ENCODE measurements at regions not wholly inside any gene's neighbourhood (a gene's known extent, or its start where the extent isn't known, plus 50 kb on each side); places are given as distances from the start of the nearest gene placed in this dataset.
"Not testable (repeated sequence)": the region's sequence is repeated elsewhere in the genome, so short reads cannot be mapped to it uniquely, and the experiment has no call there.

DNA sequence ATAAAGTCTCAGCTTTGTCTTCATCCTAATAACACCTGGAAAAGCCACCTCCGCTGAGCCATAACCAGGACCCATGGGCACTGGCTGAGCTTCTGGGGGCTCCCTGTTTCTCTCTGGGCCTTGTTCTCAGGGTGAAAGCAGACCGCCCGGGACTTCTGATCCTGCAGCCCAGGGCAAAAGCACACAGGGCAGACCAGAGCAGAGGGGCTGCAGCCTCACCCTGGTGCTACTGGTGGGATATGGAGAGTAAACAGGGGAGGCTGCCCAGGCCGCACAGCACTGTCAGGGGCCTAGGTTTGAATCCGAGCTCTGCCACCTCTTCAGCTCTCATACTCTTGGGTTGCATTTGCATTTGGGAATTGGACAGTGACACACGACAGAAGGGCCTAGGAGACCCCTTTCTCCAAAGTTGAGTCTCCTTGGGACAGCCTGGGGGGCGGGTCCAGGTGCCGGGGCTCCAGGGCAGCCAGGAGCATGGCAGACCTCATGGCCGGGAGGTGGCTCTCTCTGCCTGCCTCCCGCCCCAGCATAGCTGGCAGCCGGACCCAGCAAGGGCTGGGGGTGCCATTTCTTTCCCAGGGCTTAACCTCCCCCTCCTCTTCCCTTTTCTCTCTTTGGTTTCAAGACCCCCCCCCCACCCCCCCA is 164.9 kb downstream of the INHBB start:
- no peaks in the 10 kb centered on the region for H3K9me3 Mint-ChIP-seq
- peaks cover 2% of the 10 kb centered on the region for H3K27me3 Mint-ChIP-seq (ENCODE audit: low read depth)
- H3K4me1 Mint-ChIP-seq (ENCODE audit: low read depth): no peaks in the 10 kb centered on the region
- no peak overlapping the region for H3K27ac Mint-ChIP-seq
- no peak for DNase-seq (ENCODE audit: low spot score)
- no peaks in the 10 kb centered on the region for H3K36me3 Mint-ChIP-seq (ENCODE audit: low read depth)
- no peak overlapping the region for H3K4me3 Mint-ChIP-seq (ENCODE audit: low read depth)
- intact Hi-C loops (cut with micrococcal nuclease): no loop called here

DNA sequence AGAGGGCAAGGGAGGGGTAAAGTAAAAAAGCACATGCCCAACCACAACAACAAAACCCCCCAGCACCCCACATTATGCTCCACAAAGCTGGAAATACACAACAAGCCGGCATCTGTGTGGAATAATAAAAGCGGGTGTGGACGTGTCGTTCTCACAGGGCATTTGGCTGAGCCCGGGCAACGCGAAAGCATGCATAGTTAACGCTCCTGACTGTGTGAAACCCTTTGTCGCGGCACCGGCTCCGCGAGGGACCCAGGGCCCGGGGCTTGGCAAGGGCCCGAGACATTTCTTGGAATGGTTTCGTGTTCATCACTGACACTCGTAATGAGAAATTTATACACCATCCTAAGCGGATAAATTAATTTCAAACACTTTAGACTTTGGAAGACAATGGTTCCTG is 165.6 kb downstream of the INHBB start:
- Mint-ChIP-seq H3K4me1 (ENCODE audit: low read depth) (no peaks in the 10 kb centered on the region), H3K27me3 (ENCODE audit: low read depth) (peaks cover 2% of the 10 kb centered on the region), H3K36me3 (ENCODE audit: low read depth) (no peaks in the 10 kb centered on the region), H3K4me3 (ENCODE audit: low read depth) (no peak overlapping the region), H3K27ac (no peak overlapping the region), H3K9me3 (no peaks in the 10 kb centered on the region)
- no peak for DNase-seq (ENCODE audit: low spot score)
- intact Hi-C loops (cut with micrococcal nuclease): no loop called here

- Mint-ChIP-seq H3K4me3 (ENCODE audit: low read depth) (no peak overlapping the region), H3K4me1 (ENCODE audit: low read depth) (no peaks in the 10 kb centered on the region), H3K27me3 (ENCODE audit: low read depth) (peaks cover 2% of the 10 kb centered on the region), H3K27ac (no peak overlapping the region), H3K9me3 (no peaks in the 10 kb centered on the region), H3K36me3 (ENCODE audit: low read depth) (no peaks in the 10 kb centered on the region)
- intact Hi-C loops (cut with micrococcal nuclease): no loop called here
- no peak for DNase-seq (ENCODE audit: low spot score)
Measured at GRCh38 chr2:120511947-120512710, 166.2 kb downstream of the INHBB start.

DNA sequence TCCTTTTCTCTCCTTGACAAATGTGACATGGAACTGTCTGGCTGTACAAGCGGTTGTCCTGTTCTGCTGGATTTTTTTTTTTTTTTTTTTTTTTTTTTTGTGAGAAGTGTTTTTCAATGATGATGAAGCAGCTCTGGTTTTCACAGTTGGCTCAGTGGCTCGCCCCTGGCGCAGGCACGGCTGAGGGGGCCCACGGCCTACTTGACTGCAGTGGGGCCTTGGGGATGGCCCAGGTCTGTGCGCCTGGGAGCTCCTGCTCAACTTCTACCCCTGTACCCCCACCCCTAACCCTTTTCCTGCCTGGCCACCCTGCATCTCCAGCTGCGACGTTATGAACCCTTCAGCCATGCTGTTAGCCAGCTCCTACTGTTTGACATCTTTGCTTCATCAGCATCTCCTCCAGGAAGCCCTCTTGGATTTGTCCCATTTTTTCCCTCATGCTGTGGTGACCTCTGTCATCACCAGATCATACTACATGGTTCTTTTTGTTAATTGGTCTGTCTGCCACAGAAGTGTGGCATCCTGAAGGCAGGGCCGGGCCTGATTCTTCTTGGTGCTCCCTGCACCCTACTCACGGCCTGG is 167.9 kb downstream of the INHBB start:
- intact Hi-C loops (cut with micrococcal nuclease): no loop called here
- DNase-seq (ENCODE audit: low spot score): no peak
- Mint-ChIP-seq H3K27ac (no peak overlapping the region), H3K4me1 (ENCODE audit: low read depth) (no peaks in the 10 kb centered on the region), H3K27me3 (ENCODE audit: low read depth) (peaks cover 2% of the 10 kb centered on the region), H3K4me3 (ENCODE audit: low read depth) (no peak overlapping the region), H3K36me3 (ENCODE audit: low read depth) (no peaks in the 10 kb centered on the region), H3K9me3 (no peaks in the 10 kb centered on the region)

DNA sequence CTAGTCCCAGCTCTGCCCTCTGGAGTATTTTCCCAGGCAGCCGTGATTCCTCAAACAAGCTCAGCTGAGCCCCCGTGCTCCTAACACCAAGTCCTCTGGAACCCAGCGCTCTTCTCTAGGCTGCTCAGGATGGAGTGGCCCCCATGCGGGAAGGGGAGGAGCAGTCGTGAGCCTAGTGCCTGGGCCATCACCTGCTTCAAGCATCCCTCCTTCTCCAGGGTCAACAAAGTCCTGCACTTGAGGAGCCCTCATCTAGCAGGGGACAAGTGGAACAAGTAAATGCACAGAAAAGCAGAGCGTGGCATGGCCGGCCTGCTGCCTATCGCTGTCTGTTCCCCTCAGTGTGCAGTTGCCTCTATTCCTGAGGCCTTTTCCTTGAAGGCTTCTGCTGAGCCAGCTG is 168.6 kb downstream of the INHBB start:
- no peaks in the 10 kb centered on the region for H3K9me3 Mint-ChIP-seq
- intact Hi-C loops (cut with micrococcal nuclease): no loop called here
- no peak for DNase-seq (ENCODE audit: low spot score)
- no peak overlapping the region for H3K27ac Mint-ChIP-seq
- H3K4me3 Mint-ChIP-seq (ENCODE audit: low read depth): no peak overlapping the region
- H3K4me1 Mint-ChIP-seq (ENCODE audit: low read depth): no peaks in the 10 kb centered on the region
- peaks cover 2% of the 10 kb centered on the region for H3K27me3 Mint-ChIP-seq (ENCODE audit: low read depth)
- no peaks in the 10 kb centered on the region for H3K36me3 Mint-ChIP-seq (ENCODE audit: low read depth)

- intact Hi-C loops (cut with micrococcal nuclease); H3K36me3 Mint-ChIP-seq (ENCODE audit: low read depth); H3K4me1 Mint-ChIP-seq (ENCODE audit: low read depth); H3K4me3 Mint-ChIP-seq (ENCODE audit: low read depth); H3K27ac Mint-ChIP-seq; H3K9me3 Mint-ChIP-seq; H3K27me3 Mint-ChIP-seq (ENCODE audit: low read depth); DNase-seq (ENCODE audit: low spot score): not testable (repeated sequence)
Measured at GRCh38 chr2:120515066-120515758, 169.3 kb downstream of the INHBB start.

- peaks cover 2% of the 10 kb centered on the region for H3K27me3 Mint-ChIP-seq (ENCODE audit: low read depth)
- no peak overlapping the region for H3K4me3 Mint-ChIP-seq (ENCODE audit: low read depth)
- DNase-seq (ENCODE audit: low spot score): no peak
- H3K36me3 Mint-ChIP-seq (ENCODE audit: low read depth): no peaks in the 10 kb centered on the region
- H3K9me3 Mint-ChIP-seq: no peaks in the 10 kb centered on the region
- intact Hi-C loops (cut with micrococcal nuclease): no loop called here
- no peaks in the 10 kb centered on the region for H3K4me1 Mint-ChIP-seq (ENCODE audit: low read depth)
- H3K27ac Mint-ChIP-seq: no peak overlapping the region
Measured at GRCh38 chr2:120515759-120516678, 170.1 kb downstream of the INHBB start.

DNA sequence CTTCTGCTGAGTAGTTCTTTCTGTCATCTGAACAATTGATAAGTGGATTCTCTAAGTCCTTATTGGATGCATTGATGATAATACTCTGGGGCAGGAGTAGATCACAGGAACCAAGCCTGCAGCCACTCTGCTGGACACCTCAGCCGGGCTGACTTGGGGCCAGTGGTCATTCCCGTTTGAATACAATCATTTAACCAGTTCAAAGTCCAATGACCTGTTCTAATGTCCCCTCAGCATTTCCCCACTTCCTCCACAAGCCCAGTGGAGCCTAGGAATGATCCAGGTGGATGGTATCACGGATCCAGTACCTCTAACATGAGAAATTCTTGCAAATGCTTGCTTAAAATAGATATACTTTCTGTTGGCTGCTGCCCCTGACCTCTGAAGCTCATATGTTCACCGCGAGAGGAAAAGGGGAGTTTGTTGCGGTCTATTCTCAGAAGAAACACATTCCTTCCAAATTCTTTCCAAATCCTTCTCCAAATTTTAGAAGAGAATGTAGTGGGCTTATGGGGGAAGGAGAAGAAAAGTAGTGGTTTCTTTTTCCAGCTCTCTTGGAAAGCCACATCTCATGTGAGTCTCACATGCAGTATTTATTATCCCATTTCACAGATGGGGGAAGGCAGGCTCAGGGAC is 170.9 kb downstream of the INHBB start:
- no peak overlapping the region for H3K4me3 Mint-ChIP-seq (ENCODE audit: low read depth)
- no peaks in the 10 kb centered on the region for H3K9me3 Mint-ChIP-seq
- no peaks in the 10 kb centered on the region for H3K4me1 Mint-ChIP-seq (ENCODE audit: low read depth)
- intact Hi-C loops (cut with micrococcal nuclease): no loop called here
- no peak for DNase-seq (ENCODE audit: low spot score)
- no peak overlapping the region for H3K27ac Mint-ChIP-seq
- peaks cover 7% of the 10 kb centered on the region for H3K27me3 Mint-ChIP-seq (ENCODE audit: low read depth)
- no peaks in the 10 kb centered on the region for H3K36me3 Mint-ChIP-seq (ENCODE audit: low read depth)

DNA sequence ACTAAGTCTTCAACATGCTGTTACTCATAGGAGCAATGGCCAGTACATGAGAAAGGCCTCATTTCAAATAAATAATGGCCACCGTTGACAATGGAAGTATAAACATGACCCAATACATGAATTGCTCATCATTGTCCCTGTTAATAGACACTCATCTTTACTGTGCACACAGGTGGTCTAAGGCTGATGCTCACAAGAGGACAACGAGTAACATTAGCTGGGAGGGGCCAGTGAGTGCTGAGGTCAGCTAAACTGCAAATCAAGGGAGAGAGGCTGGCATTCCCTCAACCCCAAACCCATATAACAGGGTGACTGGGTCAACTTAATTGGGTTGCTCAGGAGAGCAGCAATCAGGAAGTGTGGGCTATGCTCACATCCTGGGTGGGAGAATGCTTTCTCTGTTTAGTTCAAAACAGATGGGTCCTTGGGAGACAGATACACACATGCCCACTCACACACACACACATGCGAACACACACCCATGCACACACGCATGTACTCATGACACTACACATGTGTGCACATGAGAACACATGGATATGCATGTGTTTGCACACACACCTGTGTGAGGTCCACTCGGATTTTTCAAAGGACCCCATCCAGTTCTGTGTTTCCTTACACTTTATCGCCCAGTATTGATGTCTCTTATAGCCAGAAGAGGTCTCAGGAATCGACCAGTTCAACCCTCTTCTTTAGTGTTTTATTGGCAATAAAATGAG is 172.0 kb downstream of the INHBB start:
- H3K27ac Mint-ChIP-seq: no peak overlapping the region
- no peaks in the 10 kb centered on the region for H3K4me1 Mint-ChIP-seq (ENCODE audit: low read depth)
- DNase-seq (ENCODE audit: low spot score): no peak
- no peaks in the 10 kb centered on the region for H3K36me3 Mint-ChIP-seq (ENCODE audit: low read depth)
- no peak overlapping the region for H3K4me3 Mint-ChIP-seq (ENCODE audit: low read depth)
- intact Hi-C loops (cut with micrococcal nuclease): no loop called here
- no peaks in the 10 kb centered on the region for H3K9me3 Mint-ChIP-seq
- peaks cover 10% of the 10 kb centered on the region for H3K27me3 Mint-ChIP-seq (ENCODE audit: low read depth)

DNA sequence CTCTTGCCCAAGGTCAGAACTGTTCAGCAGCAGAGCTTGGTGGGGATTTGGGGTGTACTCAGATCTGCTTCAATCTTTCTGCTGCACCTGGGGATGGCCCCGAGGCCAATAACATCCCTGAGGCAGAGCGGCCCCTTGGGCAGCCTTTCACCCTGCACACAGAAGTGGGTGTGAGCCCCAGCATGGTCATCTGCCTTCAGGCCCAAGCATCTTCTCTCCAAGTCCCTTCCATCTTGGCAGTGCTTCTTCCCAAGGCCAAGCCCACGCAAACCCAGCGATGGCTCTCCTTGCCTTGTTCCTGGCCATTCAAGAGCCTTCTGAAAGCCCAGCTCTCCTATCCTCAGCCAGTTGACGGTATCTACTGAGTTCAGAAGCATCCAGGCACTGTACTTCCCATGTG is 172.9 kb downstream of the INHBB start:
- intact Hi-C loops (cut with micrococcal nuclease): no loop called here
- Mint-ChIP-seq H3K4me1 (ENCODE audit: low read depth) (no peaks in the 10 kb centered on the region), H3K4me3 (ENCODE audit: low read depth) (no peak overlapping the region), H3K9me3 (no peaks in the 10 kb centered on the region), H3K27ac (no peak overlapping the region), H3K27me3 (ENCODE audit: low read depth) (peaks cover 13% of the 10 kb centered on the region), H3K36me3 (ENCODE audit: low read depth) (no peaks in the 10 kb centered on the region)
- DNase-seq (ENCODE audit: low spot score): no peak

- Mint-ChIP-seq H3K4me1 (ENCODE audit: low read depth) (no peaks in the 10 kb centered on the region), H3K9me3 (no peaks in the 10 kb centered on the region), H3K4me3 (ENCODE audit: low read depth) (no peak overlapping the region), H3K27ac (no peak overlapping the region), H3K36me3 (ENCODE audit: low read depth) (no peaks in the 10 kb centered on the region), H3K27me3 (ENCODE audit: low read depth) (peaks cover 15% of the 10 kb centered on the region)
- DNase-seq (ENCODE audit: low spot score): no peak
- intact Hi-C loops (cut with micrococcal nuclease): no loop called here
Measured at GRCh38 chr2:120519469-120519868, 173.5 kb downstream of the INHBB start.

Data from activated T-helper 2 cell treated with anti-CD3 and anti-CD28 coated beads, Interferon-gamma antibody, Interleukin-2, Interleukin-4, amounts not matched to agents 10 μg/mL and 5 μg/mL and 100 μg/mL, durations not matched to agents 14 hours and 24 hours and 36 hours (primary cell).